Central memory CD8-positive, alpha-beta T cell (primary cell): ENCODE measurements at regions not wholly inside any gene's neighbourhood (a gene's known extent, or its start where the extent isn't known, plus 50 kb on each side); places are given as distances from the start of the nearest gene placed in this dataset.
"Not testable (repeated sequence)": the region's sequence is repeated elsewhere in the genome, so short reads cannot be mapped to it uniquely, and the experiment has no call there.

Experiments
- ATAC-seq: fragments of 150-1000 bp; cut with Tn5 transposase; replicated peaks from 2 replicates; pipeline ENCODE4 v1.10.0; 2022; ENCODE audit warnings: mild to moderate bottlenecking, moderate FRiP score, moderate number of reproducible peaks; ENCODE audit not compliant: poor library complexity, severe bottlenecking; ENCODE audit errors: extremely low read depth
- DNase-seq, 2 donors: peaks; one replicate each; pipeline ENCODE4 v3.0.0; 2021; ENCODE audit warnings: low spot score in 2 of 2
- H3K27ac Mint-ChIP-seq: one replicate; pipeline ENCODE4 v1.8.0; 2022; ENCODE audit warnings: low read depth, mild to moderate bottlenecking, moderate library complexity, mixed read lengths
- H3K27me3 Mint-ChIP-seq: one replicate; pipeline ENCODE4 v1.8.0; 2022; ENCODE audit warnings: mixed read lengths
- H3K36me3 Mint-ChIP-seq: one replicate; pipeline ENCODE4 v1.8.0; 2022; ENCODE audit warnings: mild to moderate bottlenecking, moderate library complexity, mixed read lengths; ENCODE audit not compliant: insufficient read depth
- H3K4me1 Mint-ChIP-seq: one replicate; pipeline ENCODE4 v1.8.0; 2022; ENCODE audit warnings: mixed read lengths
- H3K4me3 Mint-ChIP-seq: one replicate; pipeline ENCODE4 v1.8.0; 2022; ENCODE audit warnings: mild to moderate bottlenecking, moderate library complexity, mixed read lengths
- H3K9me3 Mint-ChIP-seq: one replicate; pipeline ENCODE4 v1.8.0; 2022; ENCODE audit warnings: mixed read lengths

DNA sequence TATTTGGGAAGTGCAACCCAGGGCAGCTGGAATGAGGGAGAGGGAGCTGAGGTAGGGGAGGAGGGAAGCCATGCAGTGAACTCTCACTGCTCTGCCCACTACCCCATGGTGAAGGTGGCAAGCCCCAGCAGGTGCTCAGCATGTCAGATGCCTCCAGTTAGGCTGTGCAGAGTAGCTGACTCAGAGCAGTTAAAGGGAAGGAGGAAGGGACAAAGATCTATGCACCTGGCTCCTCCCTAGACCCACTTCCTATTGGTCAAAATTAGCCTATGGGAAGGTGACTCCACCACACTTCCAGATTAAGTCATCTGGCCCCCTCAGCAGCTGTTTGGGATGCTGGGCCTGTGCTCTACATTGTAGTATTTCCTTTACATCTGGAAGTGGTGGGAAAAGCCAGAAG is 125.7 kb upstream of the MTPN start:
- DNase-seq = no peak
- Mint-ChIP-seq H3K36me3 (peaks cover 2% of the 10 kb centered on the region), H3K4me3 (no peak overlapping the region), H3K4me1 (peaks cover 13% of the 10 kb centered on the region), H3K27me3 (no peaks in the 10 kb centered on the region), H3K9me3 (no peaks in the 10 kb centered on the region), H3K27ac (no peak overlapping the region)
- ATAC-seq = no peak

DNA sequence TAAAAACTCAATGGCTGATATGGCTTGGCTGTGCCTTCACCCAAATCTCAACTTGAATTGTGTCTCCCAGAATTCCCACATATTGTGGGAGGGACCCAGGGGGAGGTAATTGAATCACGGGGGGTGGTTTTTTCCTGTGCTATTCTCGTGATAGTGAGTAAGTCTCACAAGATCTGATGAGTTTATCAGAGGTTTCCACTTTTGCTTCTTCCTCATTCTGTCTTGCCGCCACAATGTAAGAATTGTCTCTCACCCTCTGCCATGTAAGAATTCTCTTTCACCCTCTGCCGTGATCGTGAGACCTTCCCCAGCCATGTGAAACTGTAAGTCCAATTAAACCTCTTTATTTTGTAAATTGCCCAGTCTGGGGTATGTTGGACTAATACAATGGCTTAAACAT is 115.6 kb upstream of the MTPN start:
- not testable (repeated sequence) for H3K27ac Mint-ChIP-seq, H3K4me3 Mint-ChIP-seq, H3K4me1 Mint-ChIP-seq, H3K9me3 Mint-ChIP-seq, DNase-seq, H3K36me3 Mint-ChIP-seq, ATAC-seq, H3K27me3 Mint-ChIP-seq

DNA sequence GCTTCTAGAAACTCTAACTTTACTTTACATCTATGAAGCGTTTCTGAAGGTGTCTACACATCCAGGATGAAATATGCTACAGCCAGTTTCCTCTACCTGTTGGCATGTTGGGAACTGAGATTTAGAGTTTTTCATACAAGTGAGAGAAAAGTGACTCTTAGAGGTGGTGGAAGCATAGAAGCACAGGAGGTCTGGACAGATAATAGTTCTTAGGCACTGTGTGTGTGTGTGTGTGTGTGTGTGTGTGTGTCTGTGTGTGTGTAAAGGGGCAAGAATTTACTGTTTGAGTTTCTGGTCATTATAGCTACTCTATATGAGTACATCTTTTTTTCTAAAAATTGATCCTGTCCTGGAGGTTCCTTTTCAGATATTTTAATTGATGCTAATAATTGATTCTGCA is 110.7 kb upstream of the MTPN start:
- ATAC-seq (no peak), DNase-seq (no peak)
- Mint-ChIP-seq H3K27ac (no peak overlapping the region), H3K4me1 (peaks cover 6% of the 10 kb centered on the region), H3K4me3 (no peak overlapping the region), H3K9me3 (peaks cover 3% of the 10 kb centered on the region), H3K27me3 (no peaks in the 10 kb centered on the region), H3K36me3 (peaks cover 5% of the 10 kb centered on the region)

DNA sequence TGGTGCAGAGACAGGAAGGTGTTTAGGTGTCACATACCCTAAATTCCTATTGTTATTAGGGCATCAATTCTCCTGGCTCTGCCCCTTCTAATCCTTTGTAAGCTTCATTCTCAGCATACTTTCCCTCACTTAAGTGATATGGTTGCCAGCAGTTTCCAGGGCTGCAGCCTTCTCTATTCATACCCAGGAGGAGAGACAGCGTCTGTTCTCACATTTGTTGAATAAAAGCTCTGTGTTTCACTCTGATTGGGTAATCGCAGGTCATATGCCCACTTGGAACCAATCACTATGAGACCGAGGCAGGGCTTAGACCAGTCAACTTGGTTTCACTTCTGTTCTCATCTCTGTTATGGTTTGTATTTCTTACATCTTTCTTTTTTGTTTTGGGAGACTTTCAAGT is 109.6 kb upstream of the MTPN start:
- H3K27ac Mint-ChIP-seq = no peak overlapping the region
- H3K4me3 Mint-ChIP-seq = peak overlapping the region; percentile 47
- ATAC-seq (peak; percentile 95), DNase-seq (no peak)
- H3K9me3 Mint-ChIP-seq = no peaks in the 10 kb centered on the region
- H3K36me3 Mint-ChIP-seq = peaks cover 8% of the 10 kb centered on the region
- no peaks in the 10 kb centered on the region for H3K27me3 Mint-ChIP-seq
- peaks cover 6% of the 10 kb centered on the region for H3K4me1 Mint-ChIP-seq

DNA sequence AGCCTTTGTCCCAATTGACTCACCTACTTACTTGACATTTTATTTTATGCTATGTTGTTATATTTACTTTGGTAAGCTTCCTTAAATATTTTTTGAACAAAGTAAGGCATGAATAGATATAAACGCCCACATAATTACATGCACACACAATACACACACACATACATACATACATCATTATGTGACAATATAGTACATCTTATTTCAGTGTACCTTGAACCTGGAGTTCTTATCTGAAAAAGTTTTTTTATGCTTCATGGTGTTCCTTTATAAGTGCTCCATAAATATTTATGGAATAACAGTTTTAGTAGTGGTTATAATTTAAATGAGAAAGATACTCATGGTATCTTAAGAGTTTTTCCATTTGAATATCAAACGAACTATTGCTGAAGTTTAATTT is 102.8 kb upstream of the MTPN start:
- H3K4me1 Mint-ChIP-seq = no peaks in the 10 kb centered on the region
- H3K4me3 Mint-ChIP-seq = no peak overlapping the region
- ATAC-seq (no peak), DNase-seq (no peak)
- peaks cover 3% of the 10 kb centered on the region for H3K36me3 Mint-ChIP-seq
- no peaks in the 10 kb centered on the region for H3K9me3 Mint-ChIP-seq
- H3K27ac Mint-ChIP-seq = no peak overlapping the region
- no peaks in the 10 kb centered on the region for H3K27me3 Mint-ChIP-seq

DNA sequence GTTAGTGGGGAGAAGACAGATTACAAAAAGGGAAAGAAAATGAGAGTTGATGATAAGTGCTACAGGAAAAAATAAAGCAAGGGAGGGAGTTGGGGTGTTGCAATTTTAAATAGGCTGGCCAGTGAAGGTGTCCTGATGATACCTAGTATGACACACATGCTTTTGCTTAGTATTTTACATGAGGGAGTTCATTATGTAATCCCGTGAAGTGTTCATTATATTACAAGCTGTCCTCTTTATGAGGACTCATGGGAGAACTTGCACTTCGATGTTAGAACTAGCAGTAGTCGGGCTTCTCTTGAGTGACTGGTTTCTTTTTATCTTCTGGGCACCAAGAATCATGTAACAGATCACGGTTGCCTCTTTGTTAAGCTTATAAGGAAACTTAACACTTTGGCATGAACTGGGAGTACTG is 102.3 kb upstream of the MTPN start:
- Mint-ChIP-seq H3K4me3 (no peak overlapping the region), H3K4me1 (no peaks in the 10 kb centered on the region), H3K27ac (no peak overlapping the region), H3K9me3 (no peaks in the 10 kb centered on the region), H3K27me3 (no peaks in the 10 kb centered on the region), H3K36me3 (peaks cover 3% of the 10 kb centered on the region)
- no peak for DNase-seq
- no peak for ATAC-seq

DNA sequence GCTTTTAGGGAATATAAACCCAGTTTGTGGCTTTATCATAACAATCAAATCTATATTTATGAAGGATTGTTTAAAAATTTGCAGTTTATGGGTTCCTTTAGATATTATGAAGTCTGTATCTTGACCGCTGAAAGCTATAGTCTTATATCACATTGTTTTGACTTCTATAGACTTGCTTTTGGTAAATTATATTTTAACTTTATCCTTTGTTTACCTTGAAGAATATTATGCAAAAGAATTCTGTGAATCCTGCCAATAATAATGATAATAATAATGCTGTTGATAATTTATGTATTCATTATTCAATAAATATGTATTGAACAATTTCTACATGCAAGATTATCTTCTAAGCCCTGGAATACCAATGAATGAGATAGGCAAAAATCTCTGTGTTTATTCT is 101.9 kb upstream of the MTPN start:
- no peak overlapping the region for H3K27ac Mint-ChIP-seq
- H3K36me3 Mint-ChIP-seq = peaks cover 3% of the 10 kb centered on the region
- DNase-seq = no peak
- no peaks in the 10 kb centered on the region for H3K9me3 Mint-ChIP-seq
- H3K27me3 Mint-ChIP-seq = no peaks in the 10 kb centered on the region
- no peak for ATAC-seq
- no peaks in the 10 kb centered on the region for H3K4me1 Mint-ChIP-seq
- H3K4me3 Mint-ChIP-seq = no peak overlapping the region

DNA sequence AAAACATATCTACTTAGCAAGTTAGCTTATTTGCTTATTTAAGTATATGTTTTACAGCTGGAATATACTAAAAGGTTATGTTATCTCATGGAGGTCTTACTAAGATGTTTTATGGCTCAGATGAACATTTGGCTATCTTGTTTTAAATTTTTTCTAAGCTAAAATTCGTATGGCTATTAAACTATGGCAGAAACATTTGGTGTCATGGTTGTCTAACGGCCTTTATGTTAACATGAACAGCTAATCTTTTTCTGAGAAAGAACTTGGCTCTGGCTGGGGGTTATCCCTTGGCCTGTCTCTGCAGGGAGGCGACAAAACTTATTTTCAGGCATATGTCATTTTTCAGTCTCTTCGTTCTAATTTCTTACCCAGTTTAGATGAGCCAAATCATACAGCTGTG is 101.5 kb upstream of the MTPN start:
- Mint-ChIP-seq H3K27me3 (no peaks in the 10 kb centered on the region), H3K36me3 (peaks cover 3% of the 10 kb centered on the region), H3K4me3 (no peak overlapping the region), H3K4me1 (no peaks in the 10 kb centered on the region), H3K9me3 (no peaks in the 10 kb centered on the region), H3K27ac (no peak overlapping the region)
- DNase-seq = no peak
- ATAC-seq = no peak

DNA sequence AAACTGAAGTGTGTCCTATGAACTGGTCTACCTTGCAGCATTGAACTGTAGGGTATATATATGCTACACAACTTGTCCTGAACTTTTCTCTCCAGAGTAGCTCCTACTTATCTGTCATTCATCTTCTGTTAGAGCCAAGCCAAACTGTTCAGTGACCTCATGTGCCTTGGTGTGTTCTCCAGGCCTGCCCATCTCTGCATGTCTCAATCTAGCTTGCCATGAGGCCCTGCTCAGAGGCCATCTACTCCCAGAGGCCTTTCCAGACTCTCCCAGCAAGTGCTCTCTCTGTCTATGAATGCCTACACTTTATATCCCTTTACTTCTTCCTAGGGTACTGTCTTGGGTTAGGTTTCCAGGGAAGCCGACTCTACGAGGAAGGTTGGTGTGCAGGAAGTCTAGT is 99.8 kb upstream of the MTPN start:
- DNase-seq (no peak), ATAC-seq (no peak)
- H3K27me3 Mint-ChIP-seq = no peaks in the 10 kb centered on the region
- no peaks in the 10 kb centered on the region for H3K36me3 Mint-ChIP-seq
- no peak overlapping the region for H3K27ac Mint-ChIP-seq
- no peaks in the 10 kb centered on the region for H3K4me1 Mint-ChIP-seq
- no peak overlapping the region for H3K4me3 Mint-ChIP-seq
- no peaks in the 10 kb centered on the region for H3K9me3 Mint-ChIP-seq

DNA sequence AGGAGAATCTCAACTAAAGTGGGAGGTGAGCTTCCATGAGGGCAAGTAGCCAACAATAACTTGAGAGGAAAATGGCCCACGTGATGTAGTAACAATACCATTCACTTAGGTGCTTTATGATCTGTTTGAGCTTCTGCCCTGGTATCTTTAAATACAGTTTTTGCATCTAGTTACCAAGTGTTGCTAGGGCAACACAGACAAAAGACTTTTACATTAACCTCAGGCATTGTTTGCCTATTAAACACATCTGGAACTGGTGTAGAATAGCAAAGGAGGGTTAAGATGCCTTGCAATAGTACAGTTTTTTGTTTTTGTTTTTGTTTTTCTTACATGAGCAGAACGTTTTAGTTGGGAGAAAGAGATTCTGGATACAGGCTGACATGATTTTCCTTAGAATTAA is 97.7 kb upstream of the MTPN start:
- DNase-seq (no peak), ATAC-seq (no peak)
- no peaks in the 10 kb centered on the region for H3K9me3 Mint-ChIP-seq
- no peak overlapping the region for H3K27ac Mint-ChIP-seq
- no peaks in the 10 kb centered on the region for H3K4me1 Mint-ChIP-seq
- no peaks in the 10 kb centered on the region for H3K27me3 Mint-ChIP-seq
- no peaks in the 10 kb centered on the region for H3K36me3 Mint-ChIP-seq
- H3K4me3 Mint-ChIP-seq = no peak overlapping the region

DNA sequence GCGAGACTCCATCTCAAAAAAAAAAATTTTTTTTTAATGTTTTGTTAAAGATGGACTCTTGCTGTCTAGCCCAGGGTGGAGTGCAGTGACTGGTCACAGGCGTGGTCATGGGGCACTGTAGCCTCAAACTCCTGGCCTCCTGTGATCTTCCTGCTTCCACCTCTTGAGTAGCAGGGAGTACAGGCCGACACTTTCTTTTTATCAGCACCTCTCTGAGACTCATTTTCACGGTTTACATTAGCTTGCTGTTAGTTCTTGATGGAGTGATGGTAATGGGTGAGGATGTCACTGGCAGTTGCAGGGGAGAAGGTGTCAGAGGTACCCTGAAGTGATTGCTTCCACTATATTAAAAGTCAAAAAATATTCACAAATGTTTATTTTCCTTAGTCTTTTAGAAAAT is 95.3 kb upstream of the MTPN start:
- DNase-seq (no peak), ATAC-seq (no peak)
- H3K9me3 Mint-ChIP-seq = no peaks in the 10 kb centered on the region
- H3K27ac Mint-ChIP-seq = no peak overlapping the region
- H3K4me1 Mint-ChIP-seq = no peaks in the 10 kb centered on the region
- H3K27me3 Mint-ChIP-seq = no peaks in the 10 kb centered on the region
- H3K36me3 Mint-ChIP-seq = no peaks in the 10 kb centered on the region
- H3K4me3 Mint-ChIP-seq = no peak overlapping the region

DNA sequence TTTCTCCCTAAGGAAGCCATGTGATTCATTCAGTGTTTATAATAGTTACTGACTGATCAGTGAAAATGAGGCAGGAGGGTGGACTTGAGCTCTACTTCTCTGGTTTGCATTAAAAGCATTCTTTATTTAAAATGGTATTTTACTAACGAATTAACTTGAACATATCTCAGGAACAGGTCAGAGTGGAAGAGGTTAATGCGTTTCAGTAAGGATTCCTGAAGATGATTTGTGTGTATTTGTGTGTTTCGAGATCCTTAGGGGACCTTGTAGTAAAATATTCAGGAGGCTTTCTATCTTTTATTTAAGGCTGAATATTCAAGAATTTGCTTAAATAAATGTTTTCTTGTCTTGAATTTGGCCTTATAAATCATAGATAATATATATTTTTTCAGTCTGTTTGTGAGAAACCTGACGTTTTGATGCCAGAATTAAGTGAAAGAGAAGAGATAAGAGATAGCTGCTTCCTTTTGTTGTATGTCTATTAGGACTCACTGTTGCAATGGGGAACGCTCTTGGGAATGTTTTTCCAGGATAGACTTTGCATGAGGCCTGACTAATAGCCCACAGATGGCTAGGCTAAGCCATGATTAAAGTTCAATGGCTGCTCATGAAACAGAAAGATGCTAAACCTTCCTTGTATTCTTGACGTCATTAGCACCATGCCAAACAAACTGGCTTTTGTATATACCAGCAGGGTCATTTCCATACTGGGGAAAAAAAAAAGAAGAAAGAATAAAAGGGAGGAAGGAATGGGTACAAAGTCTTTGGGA is 93.8 kb upstream of the MTPN start:
- Mint-ChIP-seq H3K9me3 (no peaks in the 10 kb centered on the region), H3K27me3 (no peaks in the 10 kb centered on the region), H3K36me3 (no peaks in the 10 kb centered on the region), H3K27ac (no peak overlapping the region), H3K4me3 (no peak overlapping the region), H3K4me1 (no peaks in the 10 kb centered on the region)
- ATAC-seq (no peak), DNase-seq (no peak)

DNA sequence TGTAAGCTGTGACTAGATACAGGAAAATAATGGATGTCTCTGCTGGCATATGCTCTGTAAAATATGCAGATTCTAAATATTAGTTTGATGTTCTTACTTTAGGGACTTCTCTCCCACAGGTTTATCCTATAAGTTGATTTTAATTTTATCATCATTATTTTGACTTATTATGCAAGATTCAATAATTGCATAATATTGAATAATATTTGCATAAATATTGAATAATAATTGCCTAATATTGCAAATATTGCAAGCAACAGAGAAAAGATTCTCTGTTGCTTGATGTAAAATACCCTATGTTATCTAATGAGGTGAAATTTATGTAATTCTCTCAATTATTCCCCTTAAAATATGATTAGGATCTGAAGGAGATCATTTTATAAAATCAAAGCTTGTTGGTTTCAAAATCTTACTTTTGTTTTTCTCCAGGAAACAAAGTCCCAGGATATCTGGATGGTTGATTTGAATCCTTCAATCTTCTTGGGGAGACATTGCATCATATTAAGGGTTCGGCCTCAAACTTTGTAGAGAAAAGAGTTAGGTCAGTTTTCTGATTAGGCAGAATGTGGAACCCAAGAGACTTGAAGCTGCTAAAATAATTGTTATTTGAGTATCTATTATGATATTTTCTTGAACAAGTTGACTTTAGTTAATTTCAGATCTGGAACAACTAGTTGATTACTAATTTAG is 92.8 kb upstream of the MTPN start:
- Mint-ChIP-seq H3K36me3 (no peaks in the 10 kb centered on the region), H3K27ac (no peak overlapping the region), H3K4me3 (no peak overlapping the region), H3K27me3 (no peaks in the 10 kb centered on the region), H3K9me3 (no peaks in the 10 kb centered on the region), H3K4me1 (no peaks in the 10 kb centered on the region)
- no peak for ATAC-seq
- no peak for DNase-seq
